ENCODE measurements at regions not wholly inside any gene's neighbourhood (a gene's known extent, or its start where the extent isn't known, plus 50 kb on each side); places are given as distances from the start of the nearest gene placed in this dataset.

GRCh38 chrX:39859991-39860861, 237.5 kb downstream of the BCOR start (continued):
- TF ChIP-seq, protein P1, sequence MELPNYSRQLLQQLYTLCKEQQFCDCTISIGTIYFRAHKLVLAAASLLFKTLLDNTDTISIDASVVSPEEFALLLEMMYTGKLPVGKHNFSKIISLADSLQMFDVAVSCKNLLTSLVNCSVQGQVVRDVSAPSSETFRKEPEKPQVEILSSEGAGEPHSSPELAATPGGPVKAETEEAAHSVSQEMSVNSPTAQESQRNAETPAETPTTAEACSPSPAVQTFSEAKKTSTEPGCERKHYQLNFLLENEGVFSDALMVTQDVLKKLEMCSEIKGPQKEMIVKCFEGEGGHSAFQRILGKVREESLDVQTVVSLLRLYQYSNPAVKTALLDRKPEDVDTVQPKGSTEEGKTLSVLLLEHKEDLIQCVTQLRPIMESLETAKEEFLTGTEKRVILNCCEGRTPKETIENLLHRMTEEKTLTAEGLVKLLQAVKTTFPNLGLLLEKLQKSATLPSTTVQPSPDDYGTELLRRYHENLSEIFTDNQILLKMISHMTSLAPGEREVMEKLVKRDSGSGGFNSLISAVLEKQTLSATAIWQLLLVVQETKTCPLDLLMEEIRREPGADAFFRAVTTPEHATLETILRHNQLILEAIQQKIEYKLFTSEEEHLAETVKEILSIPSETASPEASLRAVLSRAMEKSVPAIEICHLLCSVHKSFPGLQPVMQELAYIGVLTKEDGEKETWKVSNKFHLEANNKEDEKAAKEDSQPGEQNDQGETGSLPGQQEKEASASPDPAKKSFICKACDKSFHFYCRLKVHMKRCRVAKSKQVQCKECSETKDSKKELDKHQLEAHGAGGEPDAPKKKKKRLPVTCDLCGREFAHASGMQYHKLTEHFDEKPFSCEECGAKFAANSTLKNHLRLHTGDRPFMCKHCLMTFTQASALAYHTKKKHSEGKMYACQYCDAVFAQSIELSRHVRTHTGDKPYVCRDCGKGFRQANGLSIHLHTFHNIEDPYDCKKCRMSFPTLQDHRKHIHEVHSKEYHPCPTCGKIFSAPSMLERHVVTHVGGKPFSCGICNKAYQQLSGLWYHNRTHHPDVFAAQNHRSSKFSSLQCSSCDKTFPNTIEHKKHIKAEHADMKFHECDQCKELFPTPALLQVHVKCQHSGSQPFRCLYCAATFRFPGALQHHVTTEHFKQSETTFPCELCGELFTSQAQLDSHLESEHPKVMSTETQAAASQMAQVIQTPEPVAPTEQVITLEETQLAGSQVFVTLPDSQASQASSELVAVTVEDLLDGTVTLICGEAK (IDR thresholded peaks at IDR 0.05), result no peak
- TF ChIP-seq, protein P1 (CRISPR knock-in tag; IDR thresholded peaks at IDR 0.05), result no peak
- TF ChIP-seq ZNF253 (CRISPR knock-in tag; conservative IDR thresholded peaks at IDR 0.05) (no peak), VEZF1 (CRISPR knock-in tag; IDR thresholded peaks at IDR 0.05) (peak; percentile 21), RBM15 (IDR thresholded peaks at IDR 0.05; ENCODE audit: insufficient read depth, low read length) (no peak), ZNF24 (IDR thresholded peaks at IDR 0.05) (no peak), JUND (IDR thresholded peaks at IDR 0.05; ENCODE audit: borderline replicate concordance, low read depth, low read length) (peak; percentile 87), JUND (tag; IDR thresholded peaks at IDR 0.05; ENCODE audit: borderline replicate concordance, low read depth, low read length) (peak; percentile 82; the same call in 2 of the 3 replicates), SMARCB1 (IDR thresholded peaks at IDR 0.05; ENCODE audit: insufficient read length, low read depth) (no peak), TSC22D4 (tag; IDR thresholded peaks at IDR 0.05) (no peak), SMARCA4 (IDR thresholded peaks at IDR 0.05) (peak; percentile 62), ZNF165 (CRISPR knock-in tag; IDR thresholded peaks at IDR 0.05; ENCODE audit: borderline replicate concordance) (no peak), TAF15 (IDR thresholded peaks at IDR 0.05; ENCODE audit: low read depth, low read length) (no peak), ZNF133 (CRISPR knock-in tag; IDR thresholded peaks at IDR 0.05) (no peak), KDM4B (IDR thresholded peaks at IDR 0.05; ENCODE audit: borderline replicate concordance in 2 of 2, low read depth in 1 of 2) (no peak)
